ENCODE measurements at regions not wholly inside any gene's neighbourhood (a gene's known extent, or its start where the extent isn't known, plus 50 kb on each side); places are given as distances from the start of the nearest gene placed in this dataset.

- no peak for DNase-seq
These were observed 174.5 kb downstream of the INHBB start for GRCh38 chr2:120520454-120520853.

GRCh38 chr2:120520929-120521912 lies 175.3 kb downstream of the INHBB start:
- DNase-seq, result peak; percentile 11 to 65

GRCh38 chr2:120522151-120522751 lies 176.3 kb downstream of the INHBB start:
- no peak for DNase-seq

DNA sequence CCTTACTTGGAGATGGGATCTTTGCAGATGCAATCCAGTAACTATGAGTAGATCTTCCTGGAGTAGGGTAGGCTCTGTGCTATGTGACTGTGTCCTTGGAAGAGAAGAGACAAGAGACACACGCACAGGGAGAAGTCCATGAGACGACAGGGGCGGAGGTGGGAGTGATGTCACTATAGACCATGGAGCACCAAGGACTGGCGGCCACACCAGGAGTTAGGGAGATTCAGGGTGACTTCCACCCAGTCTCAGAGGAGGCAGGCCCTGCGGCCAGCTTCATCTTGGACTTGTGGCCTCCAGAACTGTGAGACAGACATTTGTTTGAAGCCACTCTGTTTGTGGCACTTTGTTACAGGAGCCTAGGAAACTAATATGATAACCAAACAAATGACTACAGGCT lies 177.8 kb downstream of the INHBB start:
- DNase-seq, result no peak

- no peak for DNase-seq
These were observed 178.2 kb downstream of the INHBB start for GRCh38 chr2:120524174-120524573.

DNA sequence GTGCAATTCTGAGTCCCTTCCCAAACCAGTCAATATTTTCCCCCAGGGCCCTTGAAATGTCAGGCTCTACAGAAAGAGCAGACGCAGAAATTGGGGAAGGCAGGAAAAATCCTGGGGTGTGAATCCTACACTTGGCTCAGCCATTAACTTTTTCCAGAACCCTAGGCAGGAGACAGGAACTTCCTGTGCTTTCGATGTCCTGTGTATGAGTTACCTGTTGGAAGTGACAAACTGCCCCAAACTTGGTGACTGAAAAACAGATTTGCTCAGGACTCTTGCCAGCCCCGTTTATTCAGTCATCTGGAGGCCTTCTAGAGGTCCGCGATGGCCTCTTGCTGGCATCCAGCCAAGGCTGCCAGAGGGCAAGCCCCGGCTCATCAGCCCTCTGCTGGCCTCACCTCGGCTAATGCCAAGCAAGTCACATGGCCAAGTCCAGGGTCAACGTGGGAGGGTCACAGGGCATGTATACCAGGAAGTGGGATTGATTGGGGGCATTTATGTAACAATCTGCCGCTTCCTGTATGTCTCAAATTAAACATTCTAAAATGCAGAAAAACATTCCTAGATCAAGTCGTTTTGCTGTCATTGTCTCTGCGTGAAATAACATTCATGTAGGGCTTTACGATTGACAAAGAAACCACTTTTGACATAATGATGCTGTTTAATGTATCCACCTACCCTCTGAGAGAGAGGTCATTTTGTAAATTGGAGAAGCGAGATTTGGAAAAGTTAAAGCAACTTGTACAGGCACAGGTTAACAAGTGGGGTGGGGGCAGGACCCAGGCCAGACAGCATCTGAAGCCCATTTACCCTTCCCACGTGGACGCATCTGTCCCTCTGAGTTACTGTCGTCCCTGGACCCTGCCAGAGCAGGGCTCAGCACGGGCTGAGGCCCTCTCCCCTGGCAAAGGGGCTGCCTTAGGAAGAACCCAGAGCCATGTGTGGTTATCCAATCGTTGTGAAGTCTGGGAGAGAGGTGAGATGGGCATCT lies 179.4 kb downstream of the INHBB start:
- no peak for DNase-seq

GRCh38 chr2:120526047-120526562 lies 180.2 kb downstream of the INHBB start:
- peak; percentile 55 to 71 for DNase-seq

DNA sequence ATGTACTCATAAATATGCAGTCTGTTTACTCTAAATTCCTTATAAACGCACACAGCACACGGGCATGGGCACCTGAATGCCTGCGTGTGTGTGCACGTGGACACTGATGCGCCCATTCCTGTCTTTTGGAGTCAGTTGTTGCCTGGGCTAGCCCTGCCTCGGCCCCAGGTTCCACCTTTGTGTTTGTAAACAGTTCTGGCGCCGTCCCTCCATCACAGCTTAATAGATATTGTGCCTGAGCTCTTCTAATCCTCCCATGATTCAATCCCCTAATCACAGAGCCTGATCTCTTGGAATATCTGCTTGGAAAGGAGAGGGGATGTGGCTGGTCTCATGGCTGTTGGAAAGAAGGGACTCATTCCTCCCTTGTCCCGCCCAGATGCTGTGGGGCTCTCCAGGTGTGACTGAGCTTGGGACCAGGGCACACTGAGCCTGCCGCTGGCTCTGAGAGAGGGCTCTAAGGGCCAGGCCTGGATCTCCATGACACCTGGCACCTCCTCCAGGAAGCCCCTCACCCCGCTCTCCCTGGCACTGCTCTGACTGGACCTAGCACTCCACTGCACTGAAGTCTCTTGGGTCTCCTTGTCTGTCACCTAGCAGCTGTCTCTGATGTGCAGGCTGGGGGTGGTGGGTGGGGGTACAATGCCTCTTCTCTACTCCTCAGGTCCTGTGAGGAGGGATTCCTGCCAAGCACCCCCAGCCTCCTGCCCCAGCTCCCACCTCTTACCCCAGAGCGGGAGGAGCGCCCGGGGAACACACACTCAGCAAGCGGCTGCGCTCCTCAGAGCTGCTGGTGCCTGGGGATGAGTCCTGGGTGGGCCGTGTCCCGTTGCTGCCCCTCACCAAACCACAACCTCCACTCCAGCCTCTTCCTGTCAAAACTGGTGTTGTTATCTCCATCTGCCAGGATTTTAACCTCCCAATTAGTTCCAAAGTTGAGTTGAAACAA lies 181.3 kb downstream of the INHBB start:
- DNase-seq, result no peak

DNA sequence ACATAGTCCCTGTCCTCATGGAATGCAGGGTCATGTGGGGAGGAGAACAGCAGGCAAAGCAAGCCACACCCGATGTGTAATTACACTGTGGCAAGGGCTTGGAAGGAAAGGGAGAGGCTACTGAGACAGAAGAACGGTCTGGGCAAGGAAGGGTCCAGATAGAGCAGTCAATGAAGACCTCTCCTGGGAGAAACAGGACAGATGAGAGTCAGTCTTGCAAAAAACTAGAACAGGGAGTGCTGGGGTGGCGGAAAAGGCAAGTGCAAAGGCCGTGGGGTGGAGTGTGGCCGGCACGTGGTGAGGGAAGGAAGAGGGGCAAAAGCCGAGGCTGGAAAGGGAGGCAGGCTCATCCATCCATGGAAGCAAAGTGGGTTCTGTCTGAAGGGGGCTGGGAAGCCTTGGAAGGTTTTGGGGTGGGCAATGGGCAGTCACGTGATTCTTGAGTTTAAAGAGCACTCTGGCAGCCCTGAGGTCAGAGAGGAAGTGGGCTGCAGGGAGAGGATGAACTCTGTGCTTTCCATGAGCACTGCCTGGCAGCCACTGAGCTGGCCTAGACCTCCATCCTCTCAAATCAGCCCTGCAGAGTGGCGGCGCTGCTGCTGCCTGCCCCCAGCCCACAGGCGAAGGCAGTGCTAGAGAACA lies 182.2 kb downstream of the INHBB start:
- no peak for DNase-seq

DNA sequence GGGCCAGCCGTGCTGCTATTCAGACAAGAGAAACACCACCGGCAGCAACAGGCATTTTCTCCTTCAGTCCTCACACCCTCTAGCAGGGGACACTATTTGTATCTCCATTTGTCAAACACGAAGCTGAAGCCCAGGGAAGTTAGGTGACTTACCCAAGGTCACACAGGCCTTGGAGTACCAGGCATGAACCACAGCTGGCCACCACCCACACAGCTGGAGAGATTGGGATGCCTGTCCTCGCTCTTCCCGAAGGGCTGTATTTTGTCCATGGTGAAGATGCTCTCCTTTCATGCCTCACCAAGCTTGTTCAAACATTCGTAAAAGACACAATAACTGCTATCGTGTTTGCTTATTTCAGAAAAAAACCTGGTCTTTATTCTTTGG lies 182.7 kb downstream of the INHBB start:
- no peak for DNase-seq

DNA sequence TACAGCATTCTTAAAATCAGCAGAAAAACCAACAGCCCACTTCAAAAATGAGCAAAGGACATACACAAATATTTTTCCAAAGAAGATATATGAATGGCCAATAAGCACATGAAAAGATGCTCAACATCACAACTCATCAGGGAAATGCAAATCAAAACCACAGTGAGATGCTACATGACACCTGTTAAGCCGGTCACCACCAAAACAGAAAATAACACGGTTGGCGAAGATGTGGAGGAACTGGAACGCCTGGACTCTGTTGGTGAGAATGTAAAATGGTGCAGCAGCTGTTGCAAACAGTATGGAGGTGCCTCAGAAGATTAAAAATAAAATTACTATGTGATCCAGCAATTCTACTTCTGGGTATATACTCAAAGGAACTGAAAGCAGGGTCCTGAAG lies 184.8 kb downstream of the INHBB start:
- DNase-seq, result peak; percentile 11 to 16

DNA sequence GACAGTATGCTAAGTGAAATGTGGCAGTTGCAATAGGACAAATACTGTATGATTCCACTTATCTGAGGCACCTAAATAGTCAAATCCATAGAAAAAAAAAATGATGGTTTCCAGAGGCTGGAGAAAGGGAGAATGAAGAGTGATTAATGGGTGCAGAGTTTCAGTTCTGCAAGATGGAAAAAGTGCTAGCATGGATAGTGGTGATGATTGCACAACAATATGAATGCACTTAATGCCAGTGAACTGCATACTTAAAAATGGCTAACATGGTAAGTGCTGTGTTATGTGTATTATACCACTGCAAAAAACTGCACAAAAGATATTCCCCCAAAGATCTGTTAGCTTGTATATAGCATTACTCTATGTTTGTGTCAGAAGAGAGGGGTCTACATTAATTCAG lies 185.4 kb downstream of the INHBB start:
- DNase-seq, result no peak

DNA sequence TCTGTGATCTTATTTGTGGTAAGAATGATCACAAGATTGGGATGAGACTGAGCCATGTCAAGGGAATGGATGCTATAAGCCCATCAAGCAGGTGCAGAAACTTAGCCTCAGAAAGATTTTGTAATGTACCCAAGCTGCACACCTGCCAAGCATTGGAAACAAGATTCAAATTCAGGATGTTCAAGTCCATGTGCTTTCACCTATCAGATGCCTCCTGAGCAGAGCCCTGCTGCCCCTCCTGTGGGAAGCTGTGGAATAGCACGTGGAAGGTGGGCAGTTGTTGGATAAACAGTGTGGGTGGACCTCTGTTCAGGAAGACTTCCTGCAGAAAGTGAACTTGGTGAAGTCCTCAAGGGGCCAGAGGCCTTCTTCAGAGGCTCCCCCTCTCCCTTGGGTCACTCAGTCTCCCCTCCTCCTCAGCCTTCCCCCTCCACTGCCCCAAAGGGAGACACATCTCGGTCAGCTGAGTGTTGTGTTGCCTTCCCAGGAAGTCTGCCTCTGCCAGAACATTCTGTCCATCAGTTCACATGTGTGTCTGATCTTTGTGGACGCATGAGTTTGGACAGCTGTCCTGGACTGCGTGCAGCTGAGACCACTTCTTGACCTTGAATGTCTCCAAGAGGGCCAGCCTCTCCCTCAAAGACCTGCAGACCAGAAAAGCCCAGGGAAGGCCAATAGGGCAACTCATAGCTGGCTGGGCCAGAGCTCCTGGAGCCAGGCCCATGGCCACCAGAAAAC lies 186.1 kb downstream of the INHBB start:
- no peak for DNase-seq

DNA sequence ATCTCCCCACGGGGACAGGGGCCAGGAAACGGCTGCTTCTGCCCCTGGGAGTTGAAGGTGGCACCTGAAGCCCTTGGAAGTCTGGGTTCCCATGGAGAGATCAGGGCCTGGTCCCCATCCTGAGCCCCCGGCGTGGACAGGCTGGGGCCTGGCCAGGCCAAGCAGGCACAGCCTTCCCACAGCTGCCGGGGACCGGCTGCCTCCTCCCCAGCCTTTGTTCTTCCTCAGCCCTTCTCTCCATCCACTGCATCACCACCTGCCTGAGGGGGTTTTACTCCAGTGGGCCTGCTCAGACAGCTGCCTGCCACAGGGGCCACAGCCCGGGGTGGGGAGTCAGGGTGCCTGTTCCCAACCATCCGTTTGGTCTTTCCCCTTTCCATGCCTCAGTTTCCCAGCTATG lies 187.7 kb downstream of the INHBB start:
- DNase-seq, result no peak

- DNase-seq, result no peak
These were observed 188.5 kb downstream of the INHBB start for GRCh38 chr2:120534457-120534856.

DNA sequence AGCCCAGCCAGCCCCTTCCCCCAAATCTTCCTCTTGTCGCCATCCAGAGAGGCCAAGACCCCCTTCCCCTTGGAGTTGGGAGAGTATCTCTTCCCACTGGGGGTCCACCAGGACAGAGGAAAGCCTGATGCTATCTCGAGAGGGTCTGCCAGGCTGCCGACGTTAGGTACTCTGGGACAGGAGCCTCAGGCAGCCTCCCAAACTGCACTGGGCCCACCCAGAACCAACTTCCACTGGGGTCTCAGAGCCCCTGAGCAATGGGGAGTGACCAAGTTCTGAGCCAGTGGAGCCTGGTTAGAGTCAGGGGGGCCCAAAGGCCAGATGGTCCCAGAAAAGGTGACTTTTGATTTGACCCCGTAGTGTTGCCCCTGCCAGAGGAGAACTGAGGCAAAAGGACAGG lies 189.1 kb downstream of the INHBB start:
- no peak for DNase-seq

DNA sequence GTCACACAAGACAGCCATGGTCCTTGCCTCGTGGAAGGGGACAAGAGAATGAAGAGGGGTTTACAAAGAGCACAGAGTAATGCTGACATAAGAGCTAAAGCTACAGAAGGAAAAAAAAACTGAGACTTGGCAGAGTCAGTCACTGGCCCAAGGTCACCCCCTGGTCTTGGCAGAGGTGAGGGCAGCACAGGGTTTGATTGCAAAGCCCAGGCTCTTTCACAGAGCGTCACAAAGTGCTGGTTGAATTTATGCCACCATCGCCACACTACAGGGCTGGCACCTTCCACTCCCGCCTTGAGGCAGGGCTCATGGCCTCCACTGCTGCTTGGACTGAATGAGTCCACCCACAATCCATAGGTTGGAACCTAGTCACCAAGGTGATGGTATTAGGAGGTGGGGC lies 190.2 kb downstream of the INHBB start:
- DNase-seq, result no peak

- DNase-seq, result peak in 1 of 2 experiments; percentile 19
These were observed 192.9 kb downstream of the INHBB start for GRCh38 chr2:120538691-120539423.

- DNase-seq, result no peak
These were observed 193.5 kb downstream of the INHBB start for GRCh38 chr2:120539424-120539936.
